Left forelimb (tissue), 1 donor: ENCODE measurements at regions not wholly inside any gene's neighbourhood (a gene's known extent, or its start where the extent isn't known, plus 50 kb on each side); places are given as distances from the start of the nearest gene placed in this dataset.
A peak's percentile ranks its signal among the peaks of the same experiment; 100 is the strongest.

Experiments
- DNase-seq: peaks from one replicate; pipeline ENCODE4 v3.0.0-alpha.2; 2018; ENCODE audit warnings: low spot score

DNA sequence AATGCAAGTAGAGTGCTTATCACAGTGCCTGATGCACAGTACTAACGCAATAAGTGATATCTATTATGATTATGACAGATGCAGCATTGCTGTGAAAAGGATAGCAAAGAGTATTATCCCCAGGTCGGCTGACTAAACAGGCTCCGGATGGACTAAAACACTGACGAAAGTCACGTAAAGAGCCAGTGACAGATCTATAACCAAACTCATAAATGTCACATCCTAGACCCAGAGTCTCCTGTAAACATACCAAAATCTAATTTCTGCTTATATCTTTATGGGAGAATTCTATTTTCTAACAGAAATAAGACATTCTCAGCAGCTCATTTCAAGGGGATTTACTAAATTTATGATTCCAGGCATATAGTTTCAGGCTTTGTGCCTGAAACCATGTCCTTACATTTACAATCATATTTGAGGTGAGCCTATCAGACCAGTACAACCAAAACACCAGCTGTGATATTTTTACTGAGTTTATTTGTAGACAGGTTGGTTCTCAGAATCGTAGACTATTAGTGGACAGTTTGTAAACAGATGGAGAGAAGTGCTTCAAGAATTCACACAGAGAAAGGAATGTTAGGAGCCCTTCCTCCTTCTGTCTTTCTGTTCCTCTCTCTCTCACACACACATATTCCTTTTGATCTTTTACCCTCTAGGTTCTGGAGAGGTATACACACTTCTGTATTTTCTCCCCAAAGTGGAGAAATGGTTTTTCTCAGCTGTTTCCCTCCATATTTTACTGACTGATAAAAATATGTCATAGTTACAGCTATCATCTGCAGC, 52.4 kb upstream of the WDR26 start:
- DNase-seq, result no peak

DNA sequence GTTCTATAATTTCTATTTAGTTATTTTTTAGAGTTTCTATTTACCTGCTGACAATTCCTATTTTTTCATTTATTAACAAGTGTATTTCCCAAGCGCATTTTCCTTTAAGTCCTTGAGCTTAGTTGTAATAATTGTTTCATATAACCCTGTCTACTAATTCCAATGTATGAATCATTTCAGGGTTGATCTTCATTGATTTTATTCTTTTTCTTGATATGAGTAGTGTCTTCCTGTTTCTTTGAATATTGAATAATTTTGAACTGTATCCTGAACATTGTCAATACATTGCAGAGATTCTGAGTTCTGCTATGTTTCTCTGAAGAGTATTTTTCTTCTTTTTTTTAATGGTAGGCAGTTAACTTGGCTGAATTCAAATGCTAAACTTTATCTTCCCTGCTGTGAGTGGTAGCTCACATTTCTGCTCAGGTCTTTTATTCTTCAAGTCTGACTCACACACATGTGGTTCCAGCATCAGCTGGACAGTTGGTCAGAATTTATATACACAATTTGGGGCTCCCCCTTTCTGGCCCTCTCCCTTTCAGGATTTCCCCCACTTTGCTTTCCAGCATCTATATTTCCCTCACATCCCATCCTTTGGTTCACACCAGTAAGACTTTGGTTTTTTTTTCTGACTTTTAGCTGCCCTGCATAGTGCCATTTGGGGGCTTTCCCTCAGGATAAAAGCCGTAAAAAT, 54.4 kb upstream of the WDR26 start:
- DNase-seq, result no peak

DNA sequence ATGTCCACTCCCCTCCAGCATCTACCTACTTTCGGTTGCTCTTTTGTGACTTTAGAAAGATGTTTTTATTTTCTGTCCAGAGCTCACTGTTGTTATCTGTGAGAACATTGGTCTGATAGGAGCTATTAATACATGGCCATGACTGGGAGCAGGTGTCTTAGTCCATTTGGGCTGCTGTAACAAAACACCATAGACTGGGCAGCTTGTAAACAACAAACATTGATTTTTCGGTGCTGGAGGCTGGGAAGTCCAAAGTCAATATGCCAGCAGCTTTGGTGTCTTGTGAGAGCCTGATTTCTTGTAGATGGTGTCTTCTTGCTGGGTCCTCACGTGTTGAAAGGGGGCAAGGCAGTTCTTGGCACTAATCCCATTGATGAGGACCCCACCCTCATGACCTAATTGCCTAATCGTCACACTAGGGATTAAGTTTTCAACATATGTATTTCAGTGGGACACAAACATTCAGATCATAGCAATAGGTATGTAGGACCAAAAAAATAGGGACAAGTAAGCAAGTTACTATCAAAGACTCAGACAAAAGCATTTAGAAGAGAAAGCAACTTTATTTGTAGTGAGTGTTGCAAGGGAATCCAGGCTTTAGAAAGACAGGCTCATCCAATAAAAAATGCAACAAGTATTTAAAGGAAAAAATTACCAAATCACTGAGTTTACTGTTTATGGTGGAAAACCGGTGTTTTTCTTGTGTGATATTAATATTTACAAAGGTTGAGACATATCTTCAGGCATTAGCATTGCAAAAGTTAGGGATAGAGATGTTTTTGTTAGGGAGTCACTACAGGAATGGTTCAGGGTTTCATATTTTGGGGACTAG, 55.2 kb upstream of the WDR26 start:
- no peak for DNase-seq

DNA sequence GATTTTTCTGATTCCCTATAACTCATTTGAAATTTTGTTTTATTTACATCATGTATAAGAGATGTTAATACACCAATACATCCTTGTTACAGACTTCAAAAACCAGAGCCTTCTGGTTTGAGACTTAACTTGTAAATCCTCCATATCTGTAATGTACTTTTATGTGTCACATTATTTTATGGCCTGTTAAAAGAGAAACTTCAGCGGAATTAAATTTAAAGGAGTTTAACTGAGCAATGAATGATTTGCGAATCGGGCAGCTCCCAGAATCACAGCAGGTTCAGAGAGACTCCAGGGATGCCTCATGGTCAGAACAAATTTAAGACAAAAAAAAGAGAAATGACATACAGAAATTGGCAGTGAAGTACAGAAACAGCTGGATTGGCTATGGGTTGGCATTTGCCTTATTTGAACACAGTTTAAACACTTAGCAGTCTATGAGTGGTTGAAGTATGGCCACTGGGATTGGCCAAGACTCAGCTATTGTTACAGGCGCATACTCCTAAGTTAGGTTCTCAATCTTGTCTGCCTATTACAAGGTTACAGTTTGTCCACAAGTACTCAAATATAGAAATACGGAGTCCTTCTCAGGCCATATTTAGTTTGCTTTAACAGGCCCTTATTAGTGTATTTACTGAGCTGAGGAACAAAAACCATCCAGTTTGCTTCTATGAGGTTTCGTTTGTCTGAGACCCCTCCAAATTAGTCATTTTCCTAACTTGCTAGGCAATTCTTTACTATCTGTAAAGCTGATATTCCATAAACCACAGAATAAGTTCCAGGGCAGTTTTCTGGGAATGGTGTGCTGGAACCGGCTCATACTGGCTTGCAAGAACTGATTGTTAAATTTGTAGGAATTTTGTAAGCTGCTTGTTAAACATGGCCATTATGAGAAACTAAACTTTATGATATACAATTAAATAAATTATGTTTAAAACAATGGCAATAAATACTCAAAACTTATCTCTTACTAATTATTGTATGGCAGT, 56.2 kb upstream of the WDR26 start:
- no peak for DNase-seq

DNA sequence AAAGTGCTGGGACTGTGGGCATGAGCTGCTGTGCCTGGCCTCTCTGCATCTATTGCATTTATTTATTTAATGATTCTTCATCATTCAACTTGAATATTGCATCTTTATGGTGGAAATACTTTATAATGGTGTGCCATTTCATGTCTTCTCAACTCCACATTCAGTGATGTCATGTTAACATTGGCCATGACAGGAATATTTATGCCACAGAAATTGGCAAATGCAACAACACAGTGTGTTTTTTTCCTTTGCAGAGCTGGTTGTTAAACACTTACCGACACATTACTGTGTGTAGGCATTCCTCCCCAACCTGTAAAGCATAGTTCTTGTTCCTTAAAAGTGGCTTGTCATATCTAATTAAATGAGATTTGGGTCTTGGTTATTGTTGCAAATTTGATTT, 57.4 kb upstream of the WDR26 start:
- no peak for DNase-seq

DNA sequence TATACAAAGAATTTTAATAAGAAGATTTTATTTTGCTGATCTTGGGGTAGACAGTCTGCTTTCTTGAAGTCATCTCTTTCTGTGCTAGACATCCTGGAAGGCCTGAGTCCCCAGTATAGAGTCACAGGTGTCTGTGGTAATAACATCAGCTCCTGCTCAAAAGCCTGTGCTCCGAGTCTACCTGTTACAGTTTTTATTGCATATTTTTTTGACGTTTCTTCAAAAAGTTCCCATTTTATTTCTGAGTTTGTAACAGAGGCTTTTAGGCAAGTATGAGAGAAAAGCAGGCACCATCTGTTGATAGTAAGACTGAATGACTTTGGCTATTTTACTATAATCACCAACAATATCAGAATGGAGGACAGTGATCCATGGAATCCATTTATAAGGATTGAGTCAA, 58.0 kb upstream of the WDR26 start:
- DNase-seq, result no peak

DNA sequence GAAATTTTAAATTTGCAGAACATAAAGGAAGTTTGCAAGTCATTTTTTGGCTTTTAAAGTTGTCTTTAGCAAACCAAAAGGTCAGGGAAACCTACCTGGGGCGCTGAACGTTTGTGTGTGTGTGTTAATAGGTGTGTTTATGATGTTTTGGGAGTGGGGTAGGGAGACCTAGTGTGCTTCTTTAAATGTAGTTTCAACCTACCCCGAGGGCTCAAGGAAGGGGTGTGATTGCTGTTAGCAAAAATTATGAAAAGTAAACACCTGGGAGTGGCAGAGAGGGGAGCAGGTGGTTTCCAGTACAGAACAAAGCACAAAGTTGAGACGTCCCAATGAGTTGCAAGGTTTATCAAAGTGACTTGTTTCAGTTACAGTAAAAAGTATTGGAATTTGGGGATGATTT, 58.7 kb upstream of the WDR26 start:
- DNase-seq, result no peak

DNA sequence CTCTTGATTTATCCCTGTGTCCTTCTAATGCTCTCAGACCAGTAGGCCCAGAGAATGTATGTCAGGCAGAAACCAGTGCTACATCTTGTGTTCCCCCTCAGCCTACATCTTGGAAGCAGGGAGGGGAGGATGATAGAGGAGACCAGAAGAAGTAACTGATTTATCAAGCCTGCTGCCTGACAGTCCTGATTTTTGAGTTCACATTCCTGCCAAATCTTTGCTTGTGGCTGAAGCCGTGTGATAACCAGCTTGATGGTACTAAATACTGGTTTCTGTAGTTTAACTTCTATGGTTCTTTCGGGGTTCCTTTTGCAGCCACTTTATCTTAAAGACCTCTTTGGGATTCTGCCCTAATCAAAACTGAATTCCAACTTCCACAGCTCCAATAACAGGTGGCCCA, 59.7 kb upstream of the WDR26 start:
- no peak for DNase-seq

DNA sequence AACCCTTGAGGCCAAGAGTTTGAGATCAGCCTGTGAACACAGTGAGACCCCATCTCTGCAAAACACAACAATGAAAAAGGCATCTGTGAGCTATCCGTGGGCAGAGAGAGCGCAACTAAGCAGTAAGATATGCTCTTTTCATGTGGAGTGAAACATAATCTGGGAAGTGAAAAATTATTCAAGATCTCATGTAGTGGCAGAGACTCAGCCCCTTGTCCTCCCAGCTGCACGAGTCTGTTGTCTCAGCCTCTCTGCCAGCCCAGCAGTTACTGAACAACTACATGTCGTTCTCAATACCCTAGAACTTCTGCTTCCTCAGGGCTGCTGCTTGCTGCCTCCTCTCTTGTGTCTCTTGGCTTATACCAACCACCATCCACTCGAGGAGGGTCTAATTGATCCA, 61.3 kb upstream of the WDR26 start:
- DNase-seq, result peak; percentile 25

DNA sequence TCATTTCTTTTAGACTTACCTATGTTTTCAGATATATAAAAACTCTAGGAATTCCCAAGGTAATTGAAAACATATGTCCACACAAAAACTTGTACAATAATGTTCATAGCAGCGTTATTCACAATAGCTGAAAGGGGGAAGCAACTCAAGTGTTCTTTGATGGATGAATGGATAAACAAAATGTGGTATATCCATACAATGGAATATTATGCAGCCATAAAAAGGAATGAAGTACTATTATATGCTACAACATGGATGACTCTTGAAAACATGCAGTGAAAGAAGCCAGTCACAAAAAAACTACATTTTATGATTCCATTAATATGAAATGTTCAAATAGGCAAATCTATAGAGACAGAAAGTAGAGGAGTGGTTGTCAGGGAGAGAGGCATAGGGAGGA, 62.2 kb upstream of the WDR26 start:
- no peak for DNase-seq

DNA sequence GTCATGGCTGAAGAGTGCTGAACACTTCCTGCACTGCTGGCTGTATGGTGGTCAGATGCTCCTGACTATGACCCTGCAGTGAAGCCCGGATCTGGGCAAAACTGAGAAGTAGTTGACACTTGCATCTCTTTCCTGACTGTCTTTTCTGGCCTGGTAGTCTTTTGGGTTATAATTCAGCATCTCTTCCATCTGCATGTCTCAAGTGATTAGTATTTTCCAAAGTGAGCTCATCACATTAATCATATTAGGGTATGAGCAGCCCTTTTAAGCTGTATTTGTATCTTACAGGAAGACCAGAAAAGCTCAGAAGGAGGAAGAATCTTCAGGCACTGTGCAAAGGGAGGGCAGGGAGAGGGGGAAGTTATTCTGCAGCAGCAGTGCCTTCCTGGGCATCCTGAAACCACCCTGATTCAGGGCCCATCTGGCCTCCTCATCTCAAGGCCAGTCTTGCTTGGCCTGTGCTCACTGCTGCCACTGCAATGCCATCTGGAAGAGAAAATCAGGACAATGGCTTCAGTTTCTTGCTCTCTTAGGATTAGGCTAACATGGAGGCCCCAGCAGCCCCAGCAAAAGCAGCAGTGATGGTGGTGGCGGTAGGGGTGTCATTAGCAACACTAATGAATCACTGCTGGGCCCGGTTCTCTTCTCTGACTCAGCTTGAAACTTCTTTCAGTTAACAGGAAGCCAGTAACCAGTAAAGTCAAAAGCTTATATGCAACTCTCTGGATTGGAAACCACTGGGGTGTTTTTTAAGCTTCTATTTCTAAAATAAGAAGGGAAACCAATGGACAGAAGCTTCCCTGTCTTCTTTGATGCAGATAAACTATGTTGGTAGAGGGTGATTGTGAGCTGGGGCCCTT, 63.3 kb upstream of the WDR26 start:
- peak; percentile 55 for DNase-seq

DNA sequence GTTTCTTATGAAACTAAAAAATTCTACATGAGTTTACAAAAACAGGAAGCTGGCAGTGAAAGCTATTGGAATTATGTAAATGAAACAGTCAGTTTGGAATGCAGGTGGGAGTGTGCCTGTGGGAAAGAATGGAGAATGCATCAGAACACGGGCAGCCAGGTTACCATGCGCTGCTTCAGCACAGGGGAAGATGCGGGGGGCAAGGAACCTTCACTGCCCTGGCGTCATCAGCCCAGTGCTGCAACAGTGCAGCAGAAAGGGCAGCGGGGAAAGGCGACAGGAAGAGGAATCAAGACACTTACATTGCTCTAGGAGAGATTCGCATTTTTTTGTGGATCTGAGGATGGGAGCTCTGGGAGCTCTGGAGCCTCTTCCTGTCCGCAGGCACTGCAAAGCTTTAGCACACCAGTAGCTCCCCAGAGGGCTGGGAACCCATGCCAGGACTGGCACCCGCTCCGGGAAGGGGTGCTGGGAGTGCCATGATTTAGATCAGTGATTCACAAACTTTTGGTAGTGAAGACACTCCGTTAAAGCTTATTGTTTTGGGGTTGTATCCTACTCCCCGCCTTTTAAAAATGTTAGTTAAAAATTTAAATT, 64.1 kb upstream of the WDR26 start:
- DNase-seq, result peak; percentile 33

DNA sequence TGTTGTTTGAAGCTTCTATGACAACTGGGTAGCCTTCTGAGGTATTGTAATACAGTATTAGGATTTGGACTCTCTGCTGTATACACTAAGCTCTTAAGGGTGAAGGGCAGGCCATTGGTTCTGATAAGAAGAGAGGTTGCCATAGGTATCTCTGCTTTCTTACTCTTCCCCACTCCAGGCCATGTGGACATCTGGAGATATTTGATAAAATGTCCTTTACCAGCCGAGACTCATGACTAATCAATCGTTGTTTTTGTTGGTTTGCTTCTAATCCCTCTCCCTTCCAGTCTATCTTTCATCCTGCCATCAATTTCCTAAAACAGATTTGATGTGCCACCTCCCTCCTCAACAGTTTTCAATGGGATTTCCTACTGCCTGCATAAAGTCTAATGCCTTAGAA, 64.6 kb upstream of the WDR26 start:
- no peak for DNase-seq

DNA sequence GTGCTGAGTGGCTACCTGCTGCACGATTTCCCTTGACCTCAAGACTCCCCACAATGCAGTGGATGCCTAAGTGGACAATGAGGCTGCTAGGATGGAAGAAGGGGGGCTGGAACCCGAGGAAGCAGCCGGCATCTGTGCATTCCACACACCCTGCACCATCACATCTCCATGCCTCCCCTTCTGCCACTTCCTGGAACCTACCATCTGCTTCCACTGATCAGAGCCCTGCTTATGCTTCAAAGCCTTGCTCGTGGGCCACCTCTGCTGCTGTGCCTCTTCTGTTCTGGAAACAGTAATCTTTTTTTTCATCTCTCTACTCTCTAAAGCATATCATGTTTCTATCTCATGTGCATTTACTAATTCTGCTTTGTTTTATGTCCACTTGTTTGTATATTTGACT, 66.2 kb upstream of the WDR26 start:
- DNase-seq, result peak; percentile 53

DNA sequence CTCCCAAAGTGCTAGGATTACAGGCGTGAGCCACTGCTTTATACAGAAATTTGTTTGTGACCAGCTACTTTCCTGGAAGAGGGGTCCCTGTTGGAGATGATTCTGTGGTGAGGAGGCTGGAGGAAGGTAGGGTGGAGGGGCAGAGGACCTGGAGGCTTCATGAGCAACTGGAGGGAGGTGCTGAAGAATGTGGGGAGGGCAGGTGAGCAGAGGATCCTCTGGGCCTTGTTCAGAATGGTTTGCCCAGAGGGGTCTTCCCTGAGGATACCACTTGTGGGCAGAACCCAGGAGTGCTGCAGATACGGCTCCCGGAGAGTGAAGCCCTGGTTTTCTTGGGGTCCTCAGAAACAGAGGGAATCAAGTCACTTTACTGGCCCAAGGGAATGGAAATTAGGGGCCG, 67.2 kb upstream of the WDR26 start:
- DNase-seq, result peak; percentile 36

DNA sequence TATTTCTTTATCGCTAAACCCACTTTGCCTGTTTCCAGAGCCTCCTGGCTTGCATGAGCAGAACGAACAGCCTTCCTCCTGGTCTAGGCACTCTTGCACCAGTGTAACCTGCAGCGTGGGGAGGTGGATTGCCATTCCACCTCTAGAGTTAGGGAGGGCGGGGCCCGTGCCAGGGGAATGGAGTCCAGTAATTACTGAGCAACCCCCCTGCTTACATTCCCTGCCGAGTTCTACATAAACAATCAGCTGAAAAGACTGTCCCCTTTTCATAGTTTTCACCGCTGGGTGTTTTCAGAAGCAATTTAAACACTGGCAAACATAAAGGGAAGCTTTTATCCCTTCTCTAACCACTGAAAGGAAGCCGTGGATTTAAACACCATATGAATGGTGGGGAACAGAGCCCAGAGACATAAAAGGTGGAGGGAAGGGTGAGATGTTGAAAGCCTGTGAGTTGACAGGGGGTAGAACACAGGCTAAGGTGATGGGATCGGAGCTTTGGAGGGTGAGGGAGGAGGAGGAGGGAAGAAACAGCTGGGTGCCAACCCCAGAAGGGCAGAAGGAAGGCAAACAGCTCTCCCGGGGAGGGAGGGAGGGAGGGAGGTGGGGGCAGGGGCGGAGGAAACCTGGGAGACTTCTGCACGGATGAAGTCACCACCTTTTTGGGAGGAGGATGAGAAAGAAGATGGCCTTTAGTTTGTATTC, 68.0 kb upstream of the WDR26 start:
- DNase-seq, result peak; percentile 68

DNA sequence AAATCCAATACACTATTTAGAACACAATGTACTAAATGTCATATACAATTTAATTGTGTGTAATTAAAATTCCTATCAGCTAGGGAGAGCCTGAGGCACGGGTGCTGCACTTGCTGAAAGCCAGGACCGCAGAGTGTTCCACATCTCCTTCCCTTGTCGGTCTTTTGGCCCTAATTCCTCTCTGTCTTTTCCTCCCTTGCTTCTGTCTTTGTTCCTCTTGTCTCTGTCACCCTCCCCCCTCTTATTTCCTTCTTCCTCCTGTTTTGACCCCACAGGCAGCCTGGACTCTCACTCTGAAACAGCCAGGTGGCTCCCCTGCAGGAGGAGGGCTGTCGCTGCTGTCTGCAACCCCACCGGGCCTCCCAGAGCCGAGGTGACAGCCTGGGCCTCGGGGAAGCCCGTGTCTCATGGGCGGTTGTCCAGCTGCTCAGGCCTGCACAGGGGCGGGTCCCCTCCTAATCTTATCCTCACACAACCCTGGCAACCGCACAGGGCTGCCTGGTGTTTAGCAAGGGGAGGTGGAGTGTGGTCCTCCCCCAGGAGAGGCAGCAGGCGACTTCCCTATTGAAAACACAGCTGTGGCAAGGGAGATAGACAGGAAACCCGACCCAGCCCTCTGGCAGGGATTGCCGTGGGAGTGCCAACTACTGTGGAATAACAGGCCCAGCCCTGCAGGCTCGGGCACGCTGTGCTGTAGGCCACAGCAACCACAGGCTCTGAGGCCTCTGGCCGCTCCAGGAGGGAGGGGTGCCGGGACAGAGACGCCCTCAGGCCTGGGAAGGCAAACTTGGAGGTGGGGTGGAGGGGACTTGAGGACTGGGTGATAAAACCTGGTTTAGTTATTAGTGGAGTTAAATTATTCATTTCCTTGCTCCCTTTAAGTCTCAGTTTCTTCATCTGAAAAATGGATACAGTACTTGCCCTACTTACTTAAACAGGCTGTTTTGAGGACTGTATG, 68.8 kb upstream of the WDR26 start:
- peak; percentile 85 for DNase-seq

DNA sequence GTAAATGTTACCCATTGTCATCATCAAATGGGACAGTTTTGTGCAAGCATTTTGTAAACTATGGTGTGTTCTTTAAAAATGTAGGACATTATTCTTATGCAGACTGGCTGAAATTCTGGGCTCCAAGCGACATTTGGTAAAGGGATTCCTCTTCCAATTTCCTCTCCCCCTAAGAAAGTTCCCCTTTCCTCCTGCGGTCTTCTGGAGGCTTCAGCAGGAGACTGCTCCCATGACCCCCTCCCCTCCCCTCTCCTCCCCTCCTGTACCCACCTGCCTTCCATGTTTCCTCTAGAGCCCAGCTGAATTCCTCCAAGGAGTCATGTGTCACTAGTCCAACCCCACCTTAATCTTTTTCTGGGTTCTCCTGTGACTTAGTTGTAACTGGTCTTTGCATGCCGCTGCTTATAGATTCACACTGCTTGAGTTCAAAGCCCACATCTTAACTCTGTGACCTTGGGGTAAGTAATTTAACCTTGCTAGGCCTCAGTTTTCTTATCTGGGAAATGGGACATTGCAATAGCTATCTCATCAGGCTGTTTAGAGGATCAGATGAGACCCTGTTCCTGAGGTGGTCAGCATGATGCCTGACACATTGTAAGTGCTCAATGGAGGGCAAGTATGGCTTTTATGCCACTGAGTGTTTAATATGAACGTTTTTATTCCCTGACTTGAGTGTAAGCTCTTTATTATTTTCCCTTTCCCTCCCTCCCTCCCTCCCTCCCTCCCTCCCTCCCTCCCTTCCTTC, 69.9 kb upstream of the WDR26 start:
- no peak for DNase-seq
